DOHH2 (cell line): ENCODE measurements at regions not wholly inside any gene's neighbourhood (a gene's known extent, or its start where the extent isn't known, plus 50 kb on each side); places are given as distances from the start of the nearest gene placed in this dataset.

Experiments
- H3F3A ChIP-seq: fragments of 200-600 bp; sonication (generic), shearing (Covaris generic); 2 replicates; pipeline ENCODE4 v1.6.0; 2016; ENCODE audit warnings: antibody characterized with exemption, mild to moderate bottlenecking; ENCODE audit not compliant: control insufficient read depth, insufficient read depth
- H3K27ac ChIP-seq: fragments of 200-600 bp; sonication (generic); 2 replicates; pipeline ENCODE4 v1.5.1; 2014; ENCODE audit warnings: low read depth, mild to moderate bottlenecking, low read length, moderate library complexity
- H3K27me3 ChIP-seq: fragments of 200-600 bp; sonication (generic); 2 replicates; pipeline ENCODE4 v1.6.1; 2014; ENCODE audit warnings: mild to moderate bottlenecking, low read length, mixed read lengths; ENCODE audit not compliant: control insufficient read depth
- H3K36me3 ChIP-seq: fragments of 200-600 bp; sonication (generic); 2 replicates; pipeline ENCODE4 v1.6.1; 2014; ENCODE audit warnings: mild to moderate bottlenecking, low read length, moderate library complexity, mixed read lengths; ENCODE audit not compliant: control insufficient read depth
- H3K4me1 ChIP-seq: fragments of 200-600 bp; sonication (generic); 2 replicates; pipeline ENCODE4 v1.6.1; 2014; ENCODE audit warnings: mild to moderate bottlenecking, low read length, mixed read lengths; ENCODE audit not compliant: control insufficient read depth
- H3K4me2 ChIP-seq: fragments of 200-600 bp; sonication (generic); 2 replicates; pipeline ENCODE4 v1.6.0; 2014; ENCODE audit warnings: mild to moderate bottlenecking, low read length, moderate library complexity
- H3K4me3 ChIP-seq: fragments of 200-600 bp; sonication (generic); 2 replicates; pipeline ENCODE4 v1.5.1; 2014; ENCODE audit warnings: mild to moderate bottlenecking, low read length, mixed read lengths
- H3K79me2 ChIP-seq: fragments of 200-600 bp; sonication (generic); 2 replicates; pipeline ENCODE4 v1.6.1; 2014; ENCODE audit warnings: mild to moderate bottlenecking, low read length, mixed read lengths; ENCODE audit not compliant: control insufficient read depth
- H3K9me2 ChIP-seq: fragments of 200-600 bp; sonication (generic); replicated peaks from 2 replicates; pipeline ENCODE4 v1.6.1; 2014; ENCODE audit warnings: mild to moderate bottlenecking, low read length, mixed read lengths; ENCODE audit not compliant: control insufficient read depth
- H3K9me3 ChIP-seq: fragments of 200-600 bp; sonication (generic); 2 replicates; pipeline ENCODE4 v1.6.1; 2014; ENCODE audit warnings: antibody characterized with exemption, low read length, mixed read lengths; ENCODE audit not compliant: control insufficient read depth, insufficient read depth
- H4K20me1 ChIP-seq: fragments of 200-600 bp; sonication (generic); 2 replicates; pipeline ENCODE4 v1.6.0; 2014; ENCODE audit warnings: low read depth, mild to moderate bottlenecking, antibody characterized with exemption, low read length, moderate library complexity; ENCODE audit not compliant: control insufficient read depth, insufficient read depth
- CTCF ChIP-seq: fragments of 200-600 bp; sonication (generic); IDR thresholded peaks from one replicate; pipeline ENCODE4 v1.5.1; 2014; ENCODE audit warnings: antibody characterized with exemption, mild to moderate bottlenecking, low read depth, low read length; ENCODE audit not compliant: poor library complexity, severe bottlenecking
- EZH2phosphoT487 ChIP-seq: fragments of 200-600 bp; sonication (generic); IDR thresholded peaks from 2 replicates; pipeline ENCODE4 v1.6.1; 2017; ENCODE audit warnings: borderline replicate concordance, mild to moderate bottlenecking, antibody characterized with exemption, low read length, moderate library complexity, mixed read lengths

DNA sequence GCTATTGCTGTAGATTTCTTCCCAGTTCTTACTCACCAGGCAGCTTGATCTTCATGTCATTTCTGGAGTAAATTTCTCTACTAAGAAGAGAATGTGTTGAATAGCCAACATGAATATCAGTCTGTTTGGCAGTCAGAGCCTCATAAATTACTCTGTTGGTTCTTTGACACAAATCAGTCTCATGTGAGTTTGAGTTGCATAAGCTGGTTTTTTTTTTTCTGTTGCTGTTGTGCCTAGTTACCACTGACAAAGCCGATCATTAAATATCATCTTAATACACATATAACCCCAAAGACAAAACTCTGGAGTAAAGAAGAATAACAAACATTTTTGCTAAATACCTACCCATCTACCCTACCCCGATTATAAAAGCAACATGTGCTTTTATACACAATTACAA lies 240.5 kb upstream of the KCNJ16 start:
- no peaks in the 10 kb centered on the region for H3K36me3 ChIP-seq
- no peaks in the 10 kb centered on the region for H4K20me1 ChIP-seq
- no peaks in the 10 kb centered on the region for H3K27me3 ChIP-seq
- no peaks in the 10 kb centered on the region for H3K4me1 ChIP-seq
- H3K79me2 ChIP-seq: no peaks in the 10 kb centered on the region
- no peaks in the 10 kb centered on the region; the same call in 1 of the 2 replicates for H3K9me2 ChIP-seq
- no peak overlapping the region for H3K4me3 ChIP-seq
- TF ChIP-seq EZH2phosphoT487 (no peak), CTCF (no peak)
- no peak overlapping the region for H3K4me2 ChIP-seq
- no peaks in the 10 kb centered on the region for H3K9me3 ChIP-seq
- H3K27ac ChIP-seq: no peak overlapping the region
- no peaks in the 10 kb centered on the region for H3F3A ChIP-seq

DNA sequence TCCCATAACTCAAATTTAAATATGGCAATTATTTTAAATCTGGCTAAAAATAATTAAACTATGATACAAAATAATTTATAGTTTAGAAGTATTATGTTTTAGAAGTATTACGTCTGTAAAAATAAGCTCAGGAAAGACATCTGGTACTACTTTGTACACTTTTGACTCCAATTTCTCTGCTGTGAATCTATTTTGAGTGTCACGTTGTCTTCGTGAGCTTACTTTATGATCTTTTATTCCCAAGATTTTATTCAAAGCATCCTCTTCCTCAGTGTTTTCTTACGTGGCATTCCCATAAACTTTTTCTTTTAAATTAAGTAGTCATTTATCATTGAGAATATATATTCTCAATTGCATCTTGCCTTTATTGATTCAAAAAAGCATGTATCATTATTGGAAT lies 223.3 kb upstream of the KCNJ16 start:
- Histone ChIP-seq H4K20me1 (no peaks in the 10 kb centered on the region), H3F3A (no peaks in the 10 kb centered on the region), H3K4me1 (no peaks in the 10 kb centered on the region), H3K4me2 (no peak overlapping the region), H3K79me2 (no peaks in the 10 kb centered on the region), H3K4me3 (no peak overlapping the region), H3K9me3 (no peaks in the 10 kb centered on the region), H3K27ac (no peak overlapping the region), H3K27me3 (no peaks in the 10 kb centered on the region), H3K36me3 (no peaks in the 10 kb centered on the region), H3K9me2 (no peaks in the 10 kb centered on the region)
- TF ChIP-seq CTCF (no peak), EZH2phosphoT487 (no peak)

DNA sequence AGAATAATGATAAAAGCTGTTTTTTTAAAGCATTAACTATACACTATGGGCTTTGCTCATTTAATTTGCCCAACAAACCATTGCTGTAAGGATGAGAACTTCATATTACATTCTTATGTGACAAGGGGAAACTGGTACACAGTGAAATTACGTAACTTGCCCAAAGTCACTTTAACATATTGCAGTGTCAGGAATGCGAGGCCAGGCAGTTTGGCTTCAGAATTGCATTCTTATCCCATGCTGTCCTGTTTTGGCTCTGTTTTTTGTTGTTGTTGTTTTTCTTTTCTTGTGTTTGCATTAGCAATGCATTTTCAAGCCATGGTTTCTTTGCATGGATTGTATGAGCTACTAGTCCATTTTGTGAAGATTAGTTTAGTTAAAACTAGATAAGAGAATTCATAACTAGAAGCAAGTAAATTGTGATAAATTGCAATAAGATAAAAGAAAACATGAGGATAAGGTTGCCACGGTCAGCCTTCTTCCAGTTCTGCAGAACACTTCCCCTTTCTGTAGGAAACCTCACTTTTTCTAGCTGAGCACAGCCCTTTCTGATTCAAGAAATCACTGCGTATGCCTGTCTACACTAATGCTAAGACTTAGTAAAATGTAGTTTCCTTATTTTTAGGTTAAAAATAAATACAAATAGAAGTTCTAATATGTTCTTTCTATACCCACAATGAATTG lies 221.3 kb upstream of the KCNJ16 start:
- Histone ChIP-seq H3F3A (no peaks in the 10 kb centered on the region), H3K79me2 (no peaks in the 10 kb centered on the region), H4K20me1 (no peaks in the 10 kb centered on the region), H3K27me3 (no peaks in the 10 kb centered on the region), H3K4me1 (no peaks in the 10 kb centered on the region), H3K9me3 (no peaks in the 10 kb centered on the region), H3K4me3 (no peak overlapping the region), H3K4me2 (no peak overlapping the region), H3K9me2 (no peaks in the 10 kb centered on the region), H3K36me3 (no peaks in the 10 kb centered on the region), H3K27ac (no peak overlapping the region)
- TF ChIP-seq CTCF (no peak), EZH2phosphoT487 (no peak)
